Transverse colon (tissue), 4 donors: ENCODE measurements at regions not wholly inside any gene's neighbourhood (a gene's known extent, or its start where the extent isn't known, plus 50 kb on each side); places are given as distances from the start of the nearest gene placed in this dataset.

Experiments
- CTCF ChIP-seq, 5 experiments: fragments of 200-600 bp in 3 of 5; fragments of 450-650 bp in 2 of 5; sonication (generic) in 3 of 5; IDR thresholded peaks; 1 replicate in 2 of 5; 2 replicates in 3 of 5; pipeline ENCODE4 v1.5.1; 2016 to 2017; ENCODE audit warnings: antibody characterized with exemption in 5 of 5, inconsistent platforms in 3 of 5, mild to moderate bottlenecking in 2 of 5, moderate library complexity in 1 of 5
- EP300 ChIP-seq: sonication (generic); formaldehyde crosslinking; IDR thresholded peaks from one replicate; pipeline ENCODE4 v1.6.1; 2017; ENCODE audit warnings: antibody characterized with exemption, low read depth
- POLR2A ChIP-seq: fragments of 450-650 bp; IDR thresholded peaks from one replicate; pipeline ENCODE4 v1.6.1; 2016; ENCODE audit warnings: antibody characterized with exemption, mild to moderate bottlenecking, moderate library complexity
- POLR2AphosphoS5 ChIP-seq, 3 donors: sonication (generic); formaldehyde crosslinking; IDR thresholded peaks; one replicate each; pipeline ENCODE4 v1.6.1; 2016; ENCODE audit warnings: antibody characterized with exemption in 3 of 3

GRCh38 chrX:79281775-79282174 lies 85.4 kb downstream of the ITM2A start:
- TF ChIP-seq CTCF (IDR thresholded peaks at IDR 0.05) (no peak), POLR2A (no peak), EP300 (no peak), POLR2AphosphoS5 (IDR thresholded peaks at IDR 0.05) (no peak)
